Type B pancreatic cell (in vitro differentiated cells): ENCODE measurements at regions not wholly inside any gene's neighbourhood (a gene's known extent, or its start where the extent isn't known, plus 50 kb on each side); places are given as distances from the start of the nearest gene placed in this dataset.

Source experiments
- DNase-seq: peaks from one replicate; pipeline ENCODE4 v3.0.0; 2021; ENCODE audit warnings: mixed read lengths; ENCODE audit not compliant: unreplicated experiment; ENCODE audit errors: extremely low spot score
- H3K27ac Mint-ChIP-seq: 2 replicates; pipeline ENCODE4 v1.8.0; 2021; ENCODE audit warnings: mild to moderate bottlenecking, mixed read lengths
- H3K27me3 Mint-ChIP-seq: 2 replicates; pipeline ENCODE4 v1.8.0; 2021; ENCODE audit warnings: mixed read lengths
- H3K36me3 Mint-ChIP-seq: 2 replicates; pipeline ENCODE4 v1.8.0; 2021; ENCODE audit warnings: mixed read lengths
- H3K4me1 Mint-ChIP-seq: one replicate; pipeline ENCODE4 v1.8.0; 2021; ENCODE audit warnings: mixed read lengths; ENCODE audit not compliant: unreplicated experiment
- H3K4me3 Mint-ChIP-seq: 2 replicates; pipeline ENCODE4 v1.8.0; 2021; ENCODE audit warnings: mild to moderate bottlenecking, mixed read lengths
- H3K9me3 Mint-ChIP-seq: 2 replicates; pipeline ENCODE4 v1.8.0; 2021; ENCODE audit warnings: mixed read lengths
- CTCF ChIP-seq: fragments of 200-600 bp; sonication (generic); conservative IDR thresholded peaks from 2 replicates; pipeline ENCODE4 v1.5.0; 2021; ENCODE audit warnings: antibody characterized with exemption, mild to moderate bottlenecking

- Mint-ChIP-seq H3K27ac (no peak overlapping the region), H3K4me3 (no peak overlapping the region), H3K36me3 (no peaks in the 10 kb centered on the region), H3K27me3 (no peaks in the 10 kb centered on the region), H3K4me1 (no peaks in the 10 kb centered on the region), H3K9me3 (no peaks in the 10 kb centered on the region)
- no peak for TF ChIP-seq CTCF
- no peak for DNase-seq
These were observed 113.9 kb downstream of the ARRDC3 start for GRCh38 chr5:91269198-91269597.

- Mint-ChIP-seq H3K9me3 (no peaks in the 10 kb centered on the region), H3K4me1 (peaks cover 4% of the 10 kb centered on the region)
These were observed 116.9 kb downstream of the ARRDC3 start for GRCh38 chr5:91266184-91266705.

GRCh38 chr5:91264311-91265051 is 118.6 kb downstream of the ARRDC3 start:
- TF ChIP-seq CTCF, result no peak
- no peak overlapping the region for H3K27ac Mint-ChIP-seq
- H3K4me1 Mint-ChIP-seq, result peaks cover 5% of the 10 kb centered on the region
- no peak for DNase-seq
- no peaks in the 10 kb centered on the region for H3K27me3 Mint-ChIP-seq
- H3K36me3 Mint-ChIP-seq, result no peaks in the 10 kb centered on the region
- no peaks in the 10 kb centered on the region for H3K9me3 Mint-ChIP-seq
- H3K4me3 Mint-ChIP-seq, result no peak overlapping the region

More at GRCh38 chr5:91266184-91266705, 116.9 kb downstream of the ARRDC3 start:
- no peak overlapping the region for H3K4me3 Mint-ChIP-seq
- H3K27me3 Mint-ChIP-seq, result no peaks in the 10 kb centered on the region
- no peak for DNase-seq
- no peaks in the 10 kb centered on the region for H3K36me3 Mint-ChIP-seq
- no peak overlapping the region for H3K27ac Mint-ChIP-seq
- TF ChIP-seq CTCF, result peak; percentile 58

- H3K4me1 Mint-ChIP-seq, result peaks cover 5% of the 10 kb centered on the region
These were observed 119.2 kb downstream of the ARRDC3 start for GRCh38 chr5:91263898-91264297.

GRCh38 chr5:91257301-91257700 is 125.8 kb downstream of the ARRDC3 start:
- H3K9me3 Mint-ChIP-seq, result no peaks in the 10 kb centered on the region
- H3K27ac Mint-ChIP-seq, result no peak overlapping the region
- DNase-seq, result no peak
- H3K27me3 Mint-ChIP-seq, result no peaks in the 10 kb centered on the region
- no peak overlapping the region for H3K4me3 Mint-ChIP-seq
- H3K36me3 Mint-ChIP-seq, result no peaks in the 10 kb centered on the region
- TF ChIP-seq CTCF, result no peak
- peaks cover 5% of the 10 kb centered on the region for H3K4me1 Mint-ChIP-seq

More at GRCh38 chr5:91263898-91264297, 119.2 kb downstream of the ARRDC3 start:
- Mint-ChIP-seq H3K4me3 (no peak overlapping the region), H3K27ac (no peak overlapping the region), H3K9me3 (no peaks in the 10 kb centered on the region), H3K27me3 (no peaks in the 10 kb centered on the region), H3K36me3 (no peaks in the 10 kb centered on the region)
- DNase-seq, result no peak
- TF ChIP-seq CTCF, result no peak
